Endometrial microvascular endothelial cells (primary cell): ENCODE measurements at regions not wholly inside any gene's neighbourhood (a gene's known extent, or its start where the extent isn't known, plus 50 kb on each side); places are given as distances from the start of the nearest gene placed in this dataset.

Experiments
- in situ Hi-C: cut with HindIII; loops from 2 replicates; pipeline ENCODE4 v1.10.0; 2017; ENCODE audit warnings: low sequenced_read_pairs, low pct_unique_long_range_greater_than_20kb; ENCODE audit errors: inconsistent ontology term

GRCh38 chr1:227392984-227393764, 74.9 kb upstream of the CDC42BPA start:
- in situ Hi-C loops: no loop called here

- in situ Hi-C loops: no loop called here
Measured at GRCh38 chr1:227391879-227392278, 73.6 kb upstream of the CDC42BPA start.

GRCh38 chr1:227391211-227391610, 72.9 kb upstream of the CDC42BPA start:
- in situ Hi-C loops: no loop called here

- in situ Hi-C loops: no loop called here
Measured at GRCh38 chr1:227390525-227390924, 72.2 kb upstream of the CDC42BPA start.

- in situ Hi-C loops: no loop called here
Measured at GRCh38 chr1:227388214-227389168, 70.2 kb upstream of the CDC42BPA start.

- in situ Hi-C loops: no loop called here
Measured at GRCh38 chr1:227379555-227379892, 61.2 kb upstream of the CDC42BPA start.

- in situ Hi-C loops: no loop called here
Measured at GRCh38 chr1:227378871-227379554, 60.7 kb upstream of the CDC42BPA start.

- in situ Hi-C loops: no loop called here
Measured at GRCh38 chr1:227378181-227378580, 59.9 kb upstream of the CDC42BPA start.

GRCh38 chr1:227374846-227375245, 56.6 kb upstream of the CDC42BPA start:
- in situ Hi-C loops: no loop called here

GRCh38 chr1:227372726-227373130, 54.4 kb upstream of the CDC42BPA start:
- in situ Hi-C loops: no loop called here

- in situ Hi-C loops: no loop called here
Measured at GRCh38 chr1:227370533-227371254, 52.4 kb upstream of the CDC42BPA start.

- in situ Hi-C loops: no loop called here
Measured at GRCh38 chr1:227369102-227369760, 50.9 kb upstream of the CDC42BPA start.
